Activated T-cell treated with anti-CD3 and anti-CD28 coated beads, Interleukin-2, amount 50 U/mL, for 72 hours (primary cell): ENCODE measurements at regions not wholly inside any gene's neighbourhood (a gene's known extent, or its start where the extent isn't known, plus 50 kb on each side); places are given as distances from the start of the nearest gene placed in this dataset.
"Not testable (repeated sequence)": the region's sequence is repeated elsewhere in the genome, so short reads cannot be mapped to it uniquely, and the experiment has no call there.

Source experiments
- ATAC-seq, 2 donors: fragments of 150-1000 bp; cut with Tn5 transposase; replicated peaks in 1 of 2; 2 replicates each; pipeline ENCODE4 v1.10.0; 2021; ENCODE audit warnings: moderate library complexity in 2 of 2, mild to moderate bottlenecking in 1 of 2
- DNase-seq, 2 donors: peaks; one replicate each; pipeline ENCODE4 v3.0.0; 2021 to 2022; ENCODE audit warnings: mixed read lengths in 1 of 2
- H3K27ac Mint-ChIP-seq: one replicate; pipeline ENCODE4 v1.8.0; 2022; ENCODE audit warnings: mild to moderate bottlenecking, moderate library complexity, mixed read lengths
- H3K27me3 Mint-ChIP-seq: one replicate; pipeline ENCODE4 v1.8.0; 2022; ENCODE audit warnings: low read depth, mixed read lengths
- H3K36me3 Mint-ChIP-seq, 2 donors: one replicate each; pipeline ENCODE4 v1.8.0; 2022; ENCODE audit warnings: mixed read lengths in 2 of 2, mild to moderate bottlenecking in 1 of 2; ENCODE audit not compliant: insufficient read depth in 2 of 2
- H3K4me1 Mint-ChIP-seq: one replicate; pipeline ENCODE4 v1.8.0; 2022; ENCODE audit warnings: low read depth, mixed read lengths
- H3K4me3 Mint-ChIP-seq, 2 donors: one replicate each; pipeline ENCODE4 v1.8.0; 2022; ENCODE audit warnings: mild to moderate bottlenecking in 2 of 2, mixed read lengths in 2 of 2, moderate library complexity in 2 of 2
- H3K9me3 Mint-ChIP-seq, 2 donors: one replicate each; pipeline ENCODE4 v1.8.0; 2022; ENCODE audit warnings: mixed read lengths in 2 of 2

DNA sequence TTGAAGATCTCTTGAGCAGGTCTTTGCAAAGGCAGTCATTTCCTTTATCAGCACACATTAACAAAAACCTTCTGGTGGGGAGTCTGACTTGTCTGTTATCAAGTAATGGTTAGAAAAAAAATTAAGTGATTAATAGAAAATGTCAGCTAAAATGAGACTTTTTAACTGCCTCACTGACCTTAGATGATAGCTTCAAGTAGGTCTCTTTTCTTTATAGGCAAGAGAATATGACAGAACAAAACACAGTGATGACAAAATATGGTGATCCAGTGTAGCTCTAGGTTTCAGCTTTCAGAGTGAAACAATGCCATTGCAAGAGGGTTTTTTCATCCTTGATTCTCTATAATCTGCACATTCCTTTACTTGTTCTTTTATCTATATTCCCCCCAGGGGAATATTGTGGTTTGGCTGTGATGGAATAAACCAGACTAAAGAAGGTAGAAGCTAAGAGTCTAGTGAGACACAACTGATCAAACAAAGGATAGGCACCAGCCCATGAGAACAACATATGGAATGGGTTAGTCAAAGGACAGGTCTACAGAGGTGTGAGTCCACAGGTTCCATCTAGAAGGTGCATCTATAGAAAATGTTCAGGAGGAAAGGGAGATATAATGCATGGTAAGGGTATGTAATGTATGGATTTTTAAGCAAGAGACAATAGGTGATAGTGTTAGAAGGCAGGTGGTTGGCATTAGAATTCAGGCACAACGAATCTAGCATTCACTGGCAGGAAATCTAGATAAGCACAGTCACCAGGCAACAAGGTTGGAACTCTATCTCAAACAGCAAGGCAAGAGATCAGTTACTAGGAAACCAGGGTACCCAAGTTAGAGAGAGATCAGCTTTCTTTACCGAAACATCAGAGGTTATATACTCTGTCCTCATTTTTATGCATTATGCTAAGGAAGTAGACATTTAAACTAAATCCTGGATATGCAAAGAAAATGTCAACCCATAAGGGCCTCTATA is 228.9 kb upstream of the SMLR1 start:
- Mint-ChIP-seq H3K27ac (no peak overlapping the region), H3K4me3 (no peak overlapping the region), H3K27me3 (no peaks in the 10 kb centered on the region), H3K36me3 (peaks cover 0 to 3% of the 10 kb centered on the region in 2 donors), H3K9me3 (peaks cover 3% of the 10 kb centered on the region in 2 donors), H3K4me1 (peaks cover 37% of the 10 kb centered on the region)
- DNase-seq (no peak), ATAC-seq (no peak)

DNA sequence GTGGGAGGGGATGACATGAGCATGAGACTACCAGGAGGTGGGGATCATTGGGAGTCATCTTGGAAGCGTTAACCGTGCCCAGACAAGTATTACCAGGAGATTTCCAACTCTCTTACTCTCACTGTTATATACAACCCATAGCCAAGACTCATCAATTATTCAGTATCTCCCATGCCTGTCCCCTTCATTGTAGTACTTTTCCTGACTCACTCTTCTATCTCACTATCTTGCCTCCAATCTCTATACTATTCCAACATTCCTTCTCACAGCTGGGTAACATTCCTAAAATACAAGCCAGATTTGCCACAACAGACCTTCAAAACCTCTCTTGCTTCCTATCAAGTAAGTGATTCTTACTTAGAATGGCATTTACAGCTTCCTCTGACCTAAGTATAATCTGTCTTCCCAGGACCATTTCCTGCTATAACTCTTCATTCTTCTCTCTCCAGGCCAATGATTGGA is 226.3 kb upstream of the SMLR1 start:
- no peak for ATAC-seq
- Mint-ChIP-seq H3K36me3 (peaks cover 3% of the 10 kb centered on the region in 2 donors), H3K4me3 (no peak overlapping the region), H3K9me3 (peaks cover 5% of the 10 kb centered on the region in 2 donors), H3K27me3 (peaks cover 7% of the 10 kb centered on the region), H3K27ac (no peak overlapping the region), H3K4me1 (peaks cover 38% of the 10 kb centered on the region)
- DNase-seq: no peak

DNA sequence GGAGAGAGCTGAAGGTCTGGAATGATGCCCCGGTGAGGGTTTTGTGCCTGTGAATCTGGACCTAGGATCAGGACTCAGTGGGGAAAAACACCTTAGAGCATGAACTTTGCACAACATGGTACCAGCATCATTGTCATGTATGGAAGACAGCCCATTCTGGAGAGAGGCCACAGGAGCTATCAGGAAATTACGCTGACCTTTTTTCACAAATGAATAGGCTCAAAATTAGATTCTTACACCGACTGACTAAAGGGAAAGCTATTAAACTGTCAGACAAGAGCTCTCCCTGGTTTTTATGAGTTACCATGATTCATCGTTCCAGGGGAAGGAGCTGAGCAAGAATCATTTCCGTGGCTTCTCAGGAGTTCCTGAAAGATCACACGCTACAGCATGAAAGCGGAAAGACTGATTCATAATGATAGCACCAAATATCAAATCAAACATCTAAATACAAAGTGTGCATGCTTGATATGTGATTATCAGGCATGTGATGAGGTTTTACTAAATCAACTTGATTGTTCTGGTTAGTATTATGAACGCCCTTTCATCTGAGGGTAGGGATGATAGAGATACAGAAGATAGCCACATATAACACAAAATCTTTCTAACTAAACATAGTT is 224.9 kb upstream of the SMLR1 start:
- peaks cover 3% of the 10 kb centered on the region in 2 donors for H3K36me3 Mint-ChIP-seq
- peak; percentile 94 to 96 for ATAC-seq
- peak overlapping the region; percentile 8 for H3K27ac Mint-ChIP-seq
- peaks cover 7% of the 10 kb centered on the region for H3K27me3 Mint-ChIP-seq
- peaks cover 38% of the 10 kb centered on the region for H3K4me1 Mint-ChIP-seq
- peak overlapping the region; percentile 21 to 42 for H3K4me3 Mint-ChIP-seq
- peaks cover 5% of the 10 kb centered on the region in 2 donors for H3K9me3 Mint-ChIP-seq
- peak; percentile 14 to 26 for DNase-seq

DNA sequence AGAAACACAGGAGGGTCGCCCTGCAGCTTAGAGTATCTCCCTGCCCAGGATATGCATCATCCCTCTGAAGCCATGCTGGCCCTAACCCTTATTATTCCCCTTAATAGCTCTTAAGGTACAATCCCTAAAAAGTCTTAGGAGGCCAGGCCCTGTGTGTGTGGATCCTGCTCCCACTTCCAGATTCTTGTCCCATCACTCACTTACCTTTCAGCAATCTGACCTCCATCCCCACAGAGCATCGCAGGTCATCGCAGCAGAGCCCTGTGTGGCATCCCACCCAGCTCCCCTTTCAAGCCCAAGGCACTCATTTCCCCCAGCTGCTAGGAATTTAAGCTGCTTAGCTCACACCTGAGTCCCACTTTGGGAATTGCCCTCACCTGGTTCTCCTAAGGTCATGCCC is 223.8 kb upstream of the SMLR1 start:
- peaks cover 38% of the 10 kb centered on the region for H3K4me1 Mint-ChIP-seq
- no peak overlapping the region for H3K4me3 Mint-ChIP-seq
- H3K36me3 Mint-ChIP-seq: peaks cover 3% of the 10 kb centered on the region in 2 donors
- DNase-seq (no peak), ATAC-seq (no peak)
- H3K9me3 Mint-ChIP-seq: peaks cover 5% of the 10 kb centered on the region in 2 donors
- H3K27me3 Mint-ChIP-seq: peaks cover 7% of the 10 kb centered on the region
- no peak overlapping the region for H3K27ac Mint-ChIP-seq

DNA sequence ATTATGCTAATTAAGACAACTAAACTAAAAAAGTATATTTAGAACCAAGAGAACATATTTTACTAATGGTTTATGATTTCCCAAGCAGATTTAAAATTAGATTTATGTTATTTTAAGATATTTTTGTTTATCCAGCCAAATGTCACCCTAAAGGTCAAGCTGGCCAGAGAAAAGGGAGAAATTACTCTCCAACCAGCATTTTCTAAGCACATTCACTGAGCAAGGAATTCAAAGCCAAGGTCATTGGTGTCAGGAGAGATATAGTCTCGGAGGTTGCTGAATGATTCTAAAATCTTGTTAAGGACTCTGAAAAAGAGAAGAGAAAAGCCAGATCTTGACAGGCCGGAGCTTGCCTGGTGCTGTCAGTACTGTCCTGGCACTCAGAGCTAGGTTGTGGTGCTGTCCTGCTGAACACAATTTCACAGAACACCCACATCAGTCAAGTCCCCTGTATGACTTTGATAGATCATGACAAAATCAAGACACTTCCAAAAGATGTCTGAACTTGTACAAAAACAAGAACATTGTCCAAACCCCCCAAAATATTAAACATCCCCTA is 222.3 kb upstream of the SMLR1 start:
- no peak for DNase-seq
- Mint-ChIP-seq H3K9me3 (peaks cover 5% of the 10 kb centered on the region in 2 donors), H3K36me3 (peaks cover 3% of the 10 kb centered on the region in 2 donors), H3K27me3 (peaks cover 7% of the 10 kb centered on the region), H3K4me1 (peaks cover 38% of the 10 kb centered on the region), H3K27ac (no peak overlapping the region), H3K4me3 (no peak overlapping the region)
- ATAC-seq: no peak

DNA sequence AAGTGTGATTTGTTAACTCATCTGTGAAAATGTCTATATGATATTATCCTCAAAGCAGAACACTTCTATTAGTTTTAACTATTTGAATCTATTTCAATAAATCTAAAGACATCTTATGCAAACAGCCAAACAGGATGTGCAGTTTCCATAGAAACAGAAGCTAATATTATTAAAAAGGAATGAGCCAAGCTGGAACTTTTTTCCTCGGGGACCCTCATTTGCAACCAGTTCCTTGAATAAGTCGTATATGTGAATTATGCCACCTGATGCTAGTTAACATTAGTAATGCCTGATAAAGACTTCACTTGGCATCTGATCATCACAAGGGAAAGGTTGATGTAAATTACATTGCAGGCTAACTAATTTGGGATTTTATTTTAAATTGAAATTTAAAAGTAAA is 216.9 kb upstream of the SMLR1 start:
- Mint-ChIP-seq H3K4me3 (no peak overlapping the region), H3K4me1 (peaks cover 16% of the 10 kb centered on the region), H3K36me3 (no peaks in the 10 kb centered on the region), H3K27ac (no peak overlapping the region), H3K9me3 (no peaks in the 10 kb centered on the region), H3K27me3 (peaks cover 5% of the 10 kb centered on the region)
- no peak for DNase-seq
- no peak for ATAC-seq

DNA sequence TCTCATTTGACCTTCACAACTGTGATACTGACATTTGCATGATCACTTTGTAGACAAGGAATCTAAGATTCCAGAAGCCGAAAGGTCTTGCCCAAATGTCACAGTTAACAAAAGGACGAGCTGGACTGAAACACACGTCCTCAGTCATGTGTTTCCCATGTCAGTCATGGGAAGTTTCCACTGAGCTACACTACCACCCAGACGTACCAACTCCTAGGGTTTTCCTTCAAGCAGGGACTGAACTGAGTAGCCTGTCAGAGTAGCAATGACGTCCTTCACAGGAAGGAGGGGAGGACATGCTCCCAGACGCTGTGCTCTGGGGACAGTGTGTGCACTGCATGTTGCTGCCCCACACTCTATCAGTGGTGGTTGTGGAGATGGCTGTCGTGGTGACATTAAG is 215.8 kb upstream of the SMLR1 start:
- Mint-ChIP-seq H3K27ac (no peak overlapping the region), H3K9me3 (no peaks in the 10 kb centered on the region), H3K27me3 (peaks cover 5% of the 10 kb centered on the region), H3K36me3 (no peaks in the 10 kb centered on the region), H3K4me3 (no peak overlapping the region), H3K4me1 (peaks cover 16% of the 10 kb centered on the region)
- DNase-seq (no peak), ATAC-seq (no peak)

DNA sequence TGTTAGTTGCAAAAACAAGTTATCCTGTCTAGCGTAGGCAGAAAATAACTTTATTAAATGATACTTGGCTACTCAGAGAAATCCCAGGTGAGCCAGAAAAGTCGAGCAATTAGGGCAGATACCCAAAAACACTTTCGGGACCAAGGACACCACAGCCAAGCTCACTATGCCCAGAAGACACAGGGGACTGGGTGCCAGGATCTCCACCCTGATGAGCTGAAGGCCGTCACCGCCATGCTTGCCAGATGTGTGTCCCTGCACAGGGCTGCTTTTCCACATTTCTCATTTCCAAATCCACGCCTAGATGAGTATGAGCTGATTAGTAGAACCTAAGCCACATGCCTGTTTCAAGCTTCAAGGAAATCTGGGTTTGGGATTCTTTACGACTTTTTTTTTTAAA is 214.0 kb upstream of the SMLR1 start:
- ATAC-seq (no peak), DNase-seq (no peak)
- H3K36me3 Mint-ChIP-seq: no peaks in the 10 kb centered on the region
- no peak overlapping the region for H3K4me3 Mint-ChIP-seq
- peaks cover 22% of the 10 kb centered on the region for H3K4me1 Mint-ChIP-seq
- H3K27ac Mint-ChIP-seq: no peak overlapping the region
- peaks cover 5% of the 10 kb centered on the region for H3K27me3 Mint-ChIP-seq
- no peaks in the 10 kb centered on the region for H3K9me3 Mint-ChIP-seq

DNA sequence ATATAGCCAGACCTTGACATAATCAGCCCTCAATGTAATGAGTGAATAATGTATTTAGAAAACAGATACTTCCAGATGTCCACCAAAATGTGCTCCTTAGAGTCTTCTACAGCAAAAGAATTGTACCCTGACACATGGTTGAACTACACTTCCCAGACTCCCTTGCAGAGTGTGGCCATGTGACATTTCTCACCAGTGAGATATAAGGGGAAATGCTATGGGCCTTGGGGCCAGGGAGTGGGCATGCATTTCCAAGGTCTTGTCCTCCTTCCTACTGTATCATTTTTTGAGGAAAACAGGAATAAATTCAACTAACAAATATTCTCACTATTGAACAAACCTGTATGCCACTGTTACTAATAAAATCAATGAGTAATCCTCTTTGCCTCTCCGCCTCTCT is 211.4 kb upstream of the SMLR1 start:
- no peaks in the 10 kb centered on the region for H3K9me3 Mint-ChIP-seq
- no peak for ATAC-seq
- H3K36me3 Mint-ChIP-seq: no peaks in the 10 kb centered on the region
- H3K27ac Mint-ChIP-seq: no peak overlapping the region
- DNase-seq: no peak
- H3K4me3 Mint-ChIP-seq: no peak overlapping the region
- H3K27me3 Mint-ChIP-seq: peaks cover 5% of the 10 kb centered on the region
- peaks cover 33% of the 10 kb centered on the region for H3K4me1 Mint-ChIP-seq

DNA sequence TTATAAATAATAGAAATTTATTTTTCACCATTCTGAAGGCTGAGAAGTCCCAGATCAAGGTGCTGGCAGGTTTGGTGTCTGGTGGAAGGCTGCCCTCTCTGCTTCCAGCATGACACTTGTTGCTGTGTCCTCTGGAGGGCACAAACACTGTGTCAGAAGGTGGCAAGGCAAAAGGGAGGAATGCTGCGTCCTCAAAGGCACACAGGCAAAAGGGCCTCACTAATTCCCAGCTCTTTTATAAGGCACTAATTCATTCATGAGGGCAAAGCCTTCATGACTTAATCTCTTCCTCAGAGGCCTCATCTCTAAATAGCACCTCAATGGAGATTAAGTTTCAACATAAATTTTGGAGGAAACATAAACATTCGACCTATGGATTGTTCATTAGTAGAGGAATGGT is 209.5 kb upstream of the SMLR1 start:
- H3K36me3 Mint-ChIP-seq: no peaks in the 10 kb centered on the region
- H3K9me3 Mint-ChIP-seq: no peaks in the 10 kb centered on the region
- ATAC-seq: no peak
- H3K4me3 Mint-ChIP-seq: no peak overlapping the region
- H3K27me3 Mint-ChIP-seq: peaks cover 5% of the 10 kb centered on the region
- H3K27ac Mint-ChIP-seq: no peak overlapping the region
- DNase-seq: no peak
- peaks cover 44% of the 10 kb centered on the region for H3K4me1 Mint-ChIP-seq

DNA sequence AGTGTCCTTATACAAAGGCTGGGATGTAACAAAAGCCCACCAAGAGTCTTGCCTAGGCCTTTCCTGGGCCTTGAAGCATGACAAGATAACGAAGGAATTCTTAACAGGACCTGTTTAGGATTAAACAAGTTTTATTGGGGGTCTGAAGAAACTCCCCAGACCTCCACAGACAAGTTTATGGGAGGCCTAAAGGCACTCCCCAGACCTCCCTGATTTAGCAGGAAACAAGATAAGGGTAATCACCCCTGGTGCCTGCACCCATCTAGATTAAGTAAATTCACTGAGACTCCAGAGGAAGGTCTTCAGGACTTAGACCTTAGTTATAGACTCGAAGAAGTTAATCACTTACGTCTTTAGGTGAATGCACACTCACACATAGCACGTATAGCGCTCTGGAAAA is 208.4 kb upstream of the SMLR1 start:
- not testable (repeated sequence) for DNase-seq, ATAC-seq, H3K36me3 Mint-ChIP-seq, H3K27ac Mint-ChIP-seq, H3K27me3 Mint-ChIP-seq, H3K9me3 Mint-ChIP-seq, H3K4me3 Mint-ChIP-seq
- H3K4me1 Mint-ChIP-seq: peaks cover 55% of the 10 kb centered on the region

DNA sequence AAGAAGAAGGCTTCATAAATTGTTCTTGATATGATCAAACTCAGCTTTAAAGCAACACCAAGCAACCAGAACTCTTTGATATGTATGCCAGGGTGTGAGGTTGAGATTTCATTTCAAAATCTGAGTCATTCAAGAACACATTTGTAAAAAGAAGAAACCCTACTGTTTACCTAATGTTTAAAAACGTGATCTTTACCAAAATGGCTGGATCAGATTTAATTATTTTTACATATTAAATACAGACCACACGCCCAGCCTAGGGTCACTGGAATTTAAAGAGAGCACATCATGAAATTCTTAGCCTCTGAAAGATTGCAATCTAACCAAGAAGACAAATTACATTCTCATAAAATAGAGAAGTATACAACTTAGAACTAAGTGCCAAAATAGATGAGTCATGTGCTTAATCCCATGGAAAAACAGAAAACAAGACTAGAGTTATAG is 206.8 kb upstream of the SMLR1 start:
- Mint-ChIP-seq H3K4me1 (peaks cover 61% of the 10 kb centered on the region), H3K27ac (no peak overlapping the region), H3K36me3 (peaks cover 2 to 3% of the 10 kb centered on the region in 2 donors), H3K9me3 (peaks cover 0 to 5% of the 10 kb centered on the region in 2 donors), H3K27me3 (no peaks in the 10 kb centered on the region), H3K4me3 (no peak overlapping the region)
- ATAC-seq (peak; percentile 79), DNase-seq (no peak)

DNA sequence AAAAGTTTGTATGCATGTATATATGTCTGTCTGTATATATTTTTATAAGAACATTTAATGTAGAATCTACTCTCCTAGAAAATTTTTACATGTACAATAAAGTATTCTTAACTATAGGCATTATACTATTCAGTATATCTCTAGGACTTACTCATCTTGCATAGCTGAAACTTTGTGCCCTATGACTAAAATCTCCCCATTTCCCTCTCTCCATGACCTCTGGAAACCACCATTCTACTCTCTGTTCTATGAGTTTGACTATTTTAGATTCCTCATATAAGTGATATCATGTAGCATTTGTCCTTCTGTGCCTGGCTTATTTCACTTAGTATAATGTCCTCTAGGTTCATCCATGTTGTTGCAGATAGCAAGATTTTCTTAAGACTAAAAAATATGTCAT is 205.1 kb upstream of the SMLR1 start:
- peaks cover 70% of the 10 kb centered on the region for H3K4me1 Mint-ChIP-seq
- no peaks in the 10 kb centered on the region for H3K27me3 Mint-ChIP-seq
- peaks cover 0 to 5% of the 10 kb centered on the region in 2 donors for H3K9me3 Mint-ChIP-seq
- ATAC-seq (peak; percentile 78 to 80), DNase-seq (no peak)
- H3K4me3 Mint-ChIP-seq: peak overlapping the region; percentile 0 to 5
- peaks cover 2 to 3% of the 10 kb centered on the region in 2 donors for H3K36me3 Mint-ChIP-seq
- no peak overlapping the region for H3K27ac Mint-ChIP-seq
